ENCODE measurements at regions not wholly inside any gene's neighbourhood (a gene's known extent, or its start where the extent isn't known, plus 50 kb on each side); places are given as distances from the start of the nearest gene placed in this dataset.

GRCh38 chr3:187802928-187803259 is 57.6 kb upstream of the BCL6 start (continued):
- TF ChIP-seq REST (IDR thresholded peaks at IDR 0.05; ENCODE audit: low read depth, low read length): no peak
- no peak for TF ChIP-seq ZNF207 (IDR thresholded peaks at IDR 0.05; ENCODE audit: borderline replicate concordance)
- TF ChIP-seq CHD4 (IDR thresholded peaks at IDR 0.05): no peak
- TF ChIP-seq FOXK2 (IDR thresholded peaks at IDR 0.05): no peak
- no peak for TF ChIP-seq RFX5 (IDR thresholded peaks at IDR 0.05; ENCODE audit: low read depth, low read length)
- no peak for TF ChIP-seq TARDBP (IDR thresholded peaks at IDR 0.05; ENCODE audit: borderline replicate concordance)
- no peak for TF ChIP-seq SREBF2 (IDR thresholded peaks at IDR 0.05; ENCODE audit: low read length)
- no peak for TF ChIP-seq IRF3 (IDR thresholded peaks at IDR 0.05)
- peak; percentile 99 for TF ChIP-seq CREM (IDR thresholded peaks at IDR 0.05; ENCODE audit: low read depth)
- no peak for TF ChIP-seq NFYA (IDR thresholded peaks at IDR 0.05; ENCODE audit: borderline replicate concordance, low read depth, low read length)
- no peak for TF ChIP-seq PRDM15 (CRISPR knock-in tag; IDR thresholded peaks at IDR 0.05)
- no peak for TF ChIP-seq MEF2B (IDR thresholded peaks at IDR 0.05; ENCODE audit: partially characterized antibody, poor library complexity, severe bottlenecking)
- no peak for TF ChIP-seq RELA (IDR thresholded peaks at IDR 0.05; ENCODE audit: borderline replicate concordance, partially characterized antibody)
- TF ChIP-seq E2F8 (IDR thresholded peaks at IDR 0.05; ENCODE audit: low read depth, partially characterized antibody): no peak
- TF ChIP-seq NFYB (IDR thresholded peaks at IDR 0.05; ENCODE audit: insufficient read depth, low read depth, low read length): no peak
- peak; percentile 45; the same call in 1 of the 2 replicates for TF ChIP-seq NBN (IDR thresholded peaks at IDR 0.05)
- TF ChIP-seq EGR1 (IDR thresholded peaks at IDR 0.05; ENCODE audit: borderline replicate concordance in 1 of 2, low read depth in 2 of 2, low read length in 2 of 2): peak in 1 of 2 experiments; percentile 28; a peak in 1 of 3 replicates
- TF ChIP-seq WRNIP1 (IDR thresholded peaks at IDR 0.05; ENCODE audit: borderline replicate concordance, low read depth, low read length): peak; percentile 60; the same call in 1 of the 2 replicates
